H9 (cell line): ENCODE measurements at regions not wholly inside any gene's neighbourhood (a gene's known extent, or its start where the extent isn't known, plus 50 kb on each side); places are given as distances from the start of the nearest gene placed in this dataset.

ENCODE experiments used
- DNase-seq: peaks from one replicate; pipeline ENCODE4 v3.0.0-alpha.2; 2017
- H2AFZ ChIP-seq: one replicate; pipeline ENCODE4 v1.6.1; 2013; ENCODE audit warnings: mild to moderate bottlenecking, low read length, control low read depth, moderate library complexity
- H2AK5ac ChIP-seq: 2 replicates; pipeline ENCODE4 v1.6.1; 2013; ENCODE audit warnings: low read length, control low read depth, mixed read lengths; ENCODE audit not compliant: insufficient read length
- H2BK120ac ChIP-seq: one replicate; pipeline ENCODE4 v1.6.1; 2013; ENCODE audit warnings: low read depth, mild to moderate bottlenecking, low read length, control low read depth, inconsistent platforms; ENCODE audit not compliant: poor library complexity, severe bottlenecking
- H2BK12ac ChIP-seq: 2 replicates; pipeline ENCODE4 v1.6.1; 2013; ENCODE audit warnings: low read length, control low read depth, mixed read lengths, low read depth; ENCODE audit not compliant: insufficient read length
- H2BK15ac ChIP-seq: 2 replicates; pipeline ENCODE4 v1.6.1; 2013; ENCODE audit warnings: low read depth, low read length, control low read depth
- H2BK20ac ChIP-seq: one replicate; pipeline ENCODE4 v1.6.1; 2013; ENCODE audit warnings: low read depth, mild to moderate bottlenecking, low read length, control low read depth, inconsistent platforms; ENCODE audit not compliant: poor library complexity, severe bottlenecking
- H2BK5ac ChIP-seq: 2 replicates; pipeline ENCODE4 v1.6.1; 2013; ENCODE audit warnings: low read length, control low read depth, mixed read lengths; ENCODE audit not compliant: insufficient read length
- H3K14ac ChIP-seq: 2 replicates; pipeline ENCODE4 v1.6.1; 2013; ENCODE audit warnings: low read length, control low read depth; ENCODE audit not compliant: insufficient read depth
- H3K18ac ChIP-seq: 2 replicates; pipeline ENCODE4 v1.6.1; 2013; ENCODE audit warnings: low read depth, mild to moderate bottlenecking, mixed read lengths, low read length, control low read depth; ENCODE audit not compliant: insufficient read length
- H3K23ac ChIP-seq: 2 replicates; pipeline ENCODE4 v1.6.1; 2013; ENCODE audit warnings: low read length, control low read depth, mixed read lengths, low read depth; ENCODE audit not compliant: insufficient read length
- H3K23me2 ChIP-seq: 2 replicates; pipeline ENCODE4 v1.6.1; 2013; ENCODE audit warnings: low read depth, mild to moderate bottlenecking, mixed read lengths, low read length, control low read depth; ENCODE audit not compliant: insufficient read length, poor library complexity, severe bottlenecking
- H3K27ac ChIP-seq: 2 replicates; pipeline ENCODE4 v1.5.1; 2013; ENCODE audit warnings: low read length, control low read depth, mixed read lengths, low read depth; ENCODE audit not compliant: insufficient read length
- H3K27me3 ChIP-seq: 2 replicates; pipeline ENCODE4 v1.6.1; 2013; ENCODE audit warnings: low read length, control low read depth, inconsistent platforms; ENCODE audit not compliant: insufficient read depth
- H3K4ac ChIP-seq: 2 replicates; pipeline ENCODE4 v1.6.1; 2013; ENCODE audit warnings: low read depth, mild to moderate bottlenecking, control low read depth, inconsistent platforms, low read length, moderate library complexity
- H3K4me1 ChIP-seq: 2 replicates; pipeline ENCODE4 v1.6.1; 2013; ENCODE audit warnings: low read length, control low read depth, inconsistent platforms; ENCODE audit not compliant: insufficient read depth
- H3K4me2 ChIP-seq: 2 replicates; pipeline ENCODE4 v1.6.1; 2013; ENCODE audit warnings: low read length, control low read depth, mixed read lengths; ENCODE audit not compliant: insufficient read length, insufficient read depth
- H3K56ac ChIP-seq: 2 replicates; pipeline ENCODE4 v1.6.1; 2013; ENCODE audit warnings: low read depth, mild to moderate bottlenecking, mixed read lengths, low read length, control low read depth; ENCODE audit not compliant: insufficient read length
- H3K79me1 ChIP-seq: 2 replicates; pipeline ENCODE4 v1.6.1; 2013; ENCODE audit warnings: low read depth, mild to moderate bottlenecking, moderate library complexity, low read length, control low read depth, inconsistent platforms; ENCODE audit not compliant: insufficient read depth, poor library complexity, severe bottlenecking
- H3K79me2 ChIP-seq: 2 replicates; pipeline ENCODE4 v1.6.1; 2013; ENCODE audit warnings: low read length, control low read depth, inconsistent platforms; ENCODE audit not compliant: insufficient read depth
- H3K9ac ChIP-seq: 2 replicates; pipeline ENCODE4 v1.6.1; 2013; ENCODE audit warnings: low read length, control low read depth, mixed read lengths; ENCODE audit not compliant: insufficient read length; ENCODE audit errors: extremely low read depth
- H3K9me3 ChIP-seq: one replicate; pipeline ENCODE4 v1.6.1; 2013; ENCODE audit warnings: low read depth, low read length, inconsistent platforms; ENCODE audit not compliant: control insufficient read depth
- H3T11ph ChIP-seq: one replicate; pipeline ENCODE4 v1.6.1; 2013; ENCODE audit warnings: mild to moderate bottlenecking, low read length, control low read depth, inconsistent platforms
- H4K20me1 ChIP-seq: one replicate; pipeline ENCODE4 v1.6.1; 2013; ENCODE audit not compliant: control insufficient read depth, insufficient read length, insufficient read depth
- H4K5ac ChIP-seq: 2 replicates; pipeline ENCODE4 v1.6.1; 2013; ENCODE audit warnings: low read depth, mild to moderate bottlenecking, mixed read lengths, low read length, control low read depth; ENCODE audit not compliant: insufficient read length
- H4K8ac ChIP-seq: replicated peaks from 2 replicates; pipeline ENCODE4 v1.6.1; 2013; ENCODE audit warnings: low read length, control low read depth, mixed read lengths, low read depth; ENCODE audit not compliant: insufficient read length
- H4K91ac ChIP-seq: 2 replicates; pipeline ENCODE4 v1.6.1; 2013; ENCODE audit warnings: low read depth, mild to moderate bottlenecking, moderate library complexity, mixed read lengths, low read length, control low read depth; ENCODE audit not compliant: insufficient read length
- H3K27ac Mint-ChIP-seq, 3 experiments: 2 replicates in 2 of 3; 3 replicates in 1 of 3; pipeline ENCODE4 v1.8.0; 2020 to 2021; ENCODE audit warnings: mixed read lengths in 3 of 3, mild to moderate bottlenecking in 1 of 3, moderate library complexity in 1 of 3
- H3K27me3 Mint-ChIP-seq: 2 replicates; pipeline ENCODE4 v1.8.0; 2021; ENCODE audit warnings: low read depth, mild to moderate bottlenecking, moderate library complexity, mixed read lengths
- H3K36me3 Mint-ChIP-seq, 3 experiments: 2 replicates in 2 of 3; 3 replicates in 1 of 3; pipeline ENCODE4 v1.8.0; 2020 to 2021; ENCODE audit warnings: low read depth in 3 of 3, mixed read lengths in 3 of 3; ENCODE audit not compliant: insufficient read depth in 1 of 3
- H3K4me1 Mint-ChIP-seq, 2 experiments: 2 replicates each; pipeline ENCODE4 v1.8.0; 2020; ENCODE audit warnings: mixed read lengths in 2 of 2
- H3K4me3 Mint-ChIP-seq, 2 experiments: 2 replicates in 1 of 2; 3 replicates in 1 of 2; pipeline ENCODE4 v1.8.0; 2020 to 2021; ENCODE audit warnings: mild to moderate bottlenecking in 2 of 2, mixed read lengths in 2 of 2, moderate library complexity in 1 of 2
- H3K9me3 Mint-ChIP-seq, 2 experiments: 2 replicates in 1 of 2; 3 replicates in 1 of 2; pipeline ENCODE4 v1.8.0; 2020; ENCODE audit warnings: mild to moderate bottlenecking in 2 of 2, mixed read lengths in 2 of 2, moderate library complexity in 1 of 2
- WGBS: extraction: QIAGEN DNeasy Blood & Tissue Kit; methylation state at CpG from one replicate; pipeline ENCODE4 v1.1.7; 2013; ENCODE audit warnings: missing lambda C conversion rate, low lambda C conversion rate, mixed read lengths; ENCODE audit not compliant: insufficient read length; ENCODE audit errors: extremely low coverage; 5-methylcytosine and 5-hydroxymethylcytosine counted together
- TF ChIP-seq, protein P1 (sequence below): fragments of 200-600 bp; sonication (generic); conservative IDR thresholded peaks from 3 replicates; pipeline ENCODE4 v1.8.0; 2021; ENCODE audit warnings: antibody characterized with exemption, mild to moderate bottlenecking

DNA sequence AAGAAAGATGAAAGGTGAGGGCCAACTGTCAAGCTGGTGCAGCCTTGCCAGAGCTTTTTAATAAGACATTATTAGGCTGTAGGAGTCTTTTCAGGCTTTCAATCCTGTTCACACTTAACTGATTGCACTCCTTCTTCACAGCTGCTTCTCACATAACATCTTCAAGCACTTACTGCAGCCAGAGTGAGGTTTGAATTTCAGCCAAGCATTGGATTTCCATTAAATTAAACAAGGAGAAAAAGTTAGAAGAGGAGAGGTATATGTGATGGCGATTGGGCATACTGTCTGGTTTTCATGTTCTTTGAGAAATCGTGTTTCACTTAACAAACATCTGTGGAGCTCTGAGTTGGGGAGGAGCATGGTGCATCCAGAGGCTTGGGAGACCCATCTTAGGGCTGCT lies 392.8 kb upstream of the LRRC3B start:
- Mint-ChIP-seq H3K4me1 (no peaks in the 10 kb centered on the region), H3K9me3 (no peaks in the 10 kb centered on the region; a peak in 1 of 5 replicates), H3K4me3 (no peak overlapping the region), H3K27ac (no peak overlapping the region), H3K27me3 (no peaks in the 10 kb centered on the region), H3K36me3 (no peaks in the 10 kb centered on the region)
- H3K56ac ChIP-seq: no peak overlapping the region
- no peak for DNase-seq
- H3K9me3 ChIP-seq: no peaks in the 10 kb centered on the region
- H4K20me1 ChIP-seq: no peaks in the 10 kb centered on the region
- H3K18ac ChIP-seq: no peak overlapping the region
- no peak overlapping the region for H4K8ac ChIP-seq
- TF ChIP-seq, protein P1, sequence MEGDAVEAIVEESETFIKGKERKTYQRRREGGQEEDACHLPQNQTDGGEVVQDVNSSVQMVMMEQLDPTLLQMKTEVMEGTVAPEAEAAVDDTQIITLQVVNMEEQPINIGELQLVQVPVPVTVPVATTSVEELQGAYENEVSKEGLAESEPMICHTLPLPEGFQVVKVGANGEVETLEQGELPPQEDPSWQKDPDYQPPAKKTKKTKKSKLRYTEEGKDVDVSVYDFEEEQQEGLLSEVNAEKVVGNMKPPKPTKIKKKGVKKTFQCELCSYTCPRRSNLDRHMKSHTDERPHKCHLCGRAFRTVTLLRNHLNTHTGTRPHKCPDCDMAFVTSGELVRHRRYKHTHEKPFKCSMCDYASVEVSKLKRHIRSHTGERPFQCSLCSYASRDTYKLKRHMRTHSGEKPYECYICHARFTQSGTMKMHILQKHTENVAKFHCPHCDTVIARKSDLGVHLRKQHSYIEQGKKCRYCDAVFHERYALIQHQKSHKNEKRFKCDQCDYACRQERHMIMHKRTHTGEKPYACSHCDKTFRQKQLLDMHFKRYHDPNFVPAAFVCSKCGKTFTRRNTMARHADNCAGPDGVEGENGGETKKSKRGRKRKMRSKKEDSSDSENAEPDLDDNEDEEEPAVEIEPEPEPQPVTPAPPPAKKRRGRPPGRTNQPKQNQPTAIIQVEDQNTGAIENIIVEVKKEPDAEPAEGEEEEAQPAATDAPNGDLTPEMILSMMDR: no peak
- no peaks in the 10 kb centered on the region for H3K4me1 ChIP-seq
- WGBS: no CpG with 5 or more reads among the region's 2 CpGs
- no peak overlapping the region for H3K23ac ChIP-seq
- no peak overlapping the region for H2BK20ac ChIP-seq
- H3K79me2 ChIP-seq: no peaks in the 10 kb centered on the region
- H2BK120ac ChIP-seq: no peak overlapping the region
- no peaks in the 10 kb centered on the region for H3K23me2 ChIP-seq
- H4K5ac ChIP-seq: no peak overlapping the region
- H4K91ac ChIP-seq: no peak overlapping the region
- no peak overlapping the region for H2BK12ac ChIP-seq
- no peaks in the 10 kb centered on the region for H3K79me1 ChIP-seq
- no peak overlapping the region for H2AK5ac ChIP-seq
- H2BK15ac ChIP-seq: no peak overlapping the region
- no peak overlapping the region for H3K14ac ChIP-seq
- H3K27me3 ChIP-seq: no peaks in the 10 kb centered on the region
- no peak overlapping the region for H3K27ac ChIP-seq
- no peak overlapping the region for H3T11ph ChIP-seq
- no peak overlapping the region for H3K4me2 ChIP-seq
- H2BK5ac ChIP-seq: no peak overlapping the region
- H3K4ac ChIP-seq: no peak overlapping the region
- H2AFZ ChIP-seq: no peak overlapping the region
- H3K9ac ChIP-seq: no peak overlapping the region
